ENCODE measurements at regions not wholly inside any gene's neighbourhood (a gene's known extent, or its start where the extent isn't known, plus 50 kb on each side); places are given as distances from the start of the nearest gene placed in this dataset.
"Not testable (repeated sequence)": the region's sequence is repeated elsewhere in the genome, so short reads cannot be mapped to it uniquely, and the experiment has no call there.

DNA sequence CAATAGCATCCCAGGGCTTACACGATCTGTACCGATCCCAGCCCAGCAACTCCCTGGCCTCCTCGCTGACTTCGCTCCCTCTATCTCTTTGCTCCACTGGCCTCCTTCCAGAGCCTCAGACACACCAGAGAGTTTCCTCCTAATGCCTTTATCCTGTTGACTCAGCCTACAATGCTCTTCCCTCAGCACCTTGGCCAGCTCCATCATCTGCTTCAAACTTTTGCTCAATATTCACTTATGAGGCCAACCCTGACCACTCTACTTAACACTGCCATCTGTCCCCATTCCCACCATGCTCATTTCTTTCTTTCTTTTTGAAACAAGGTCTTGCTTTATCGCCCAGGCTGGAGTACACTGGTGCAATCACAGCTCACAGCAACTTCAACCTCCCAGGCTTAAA lies 180.9 kb downstream of the CEP170 start:
- not testable (repeated sequence) for H3K4me3 ChIP-seq (ENCODE audit: control insufficient read depth, low read depth, low read length); DNase-seq (ENCODE audit: low read depth)

- DNase-seq (ENCODE audit: low read depth); H3K4me3 ChIP-seq (ENCODE audit: control insufficient read depth, low read depth, low read length): not testable (repeated sequence)
These were observed 188.0 kb downstream of the CEP170 start for GRCh38 chr1:243067056-243067455.

DNA sequence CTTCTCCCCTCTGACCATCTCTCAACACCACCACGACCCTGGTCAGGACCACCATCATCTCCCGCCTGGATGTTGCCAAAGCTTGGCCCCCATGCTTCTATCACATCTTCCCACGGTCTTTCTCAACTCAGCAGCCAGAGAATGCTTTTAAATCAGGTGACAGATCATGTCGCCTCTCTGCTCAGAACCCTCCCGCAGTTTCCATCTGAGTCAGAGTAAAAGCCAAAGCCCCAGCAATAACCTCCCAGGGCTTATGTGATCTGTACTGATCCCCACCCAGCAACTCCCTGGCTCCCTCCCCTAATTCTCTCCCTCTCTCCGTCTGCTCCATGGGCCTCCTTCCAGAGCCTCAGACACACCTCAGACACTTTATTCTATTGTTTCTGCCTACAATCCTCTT lies 193.1 kb downstream of the CEP170 start:
- DNase-seq (ENCODE audit: low read depth): peak; percentile 28
- not testable (repeated sequence) for H3K4me3 ChIP-seq (ENCODE audit: control insufficient read depth, low read depth, low read length)

- H3K4me3 ChIP-seq (ENCODE audit: control insufficient read depth, low read depth, low read length); DNase-seq (ENCODE audit: low read depth): not testable (repeated sequence)
These were observed 199.6 kb downstream of the CEP170 start for GRCh38 chr1:243055510-243055909.

GRCh38 chr1:243055091-243055490 lies 200.0 kb downstream of the CEP170 start:
- H3K4me3 ChIP-seq (ENCODE audit: control insufficient read depth, low read depth, low read length); DNase-seq (ENCODE audit: low read depth): not testable (repeated sequence)

DNA sequence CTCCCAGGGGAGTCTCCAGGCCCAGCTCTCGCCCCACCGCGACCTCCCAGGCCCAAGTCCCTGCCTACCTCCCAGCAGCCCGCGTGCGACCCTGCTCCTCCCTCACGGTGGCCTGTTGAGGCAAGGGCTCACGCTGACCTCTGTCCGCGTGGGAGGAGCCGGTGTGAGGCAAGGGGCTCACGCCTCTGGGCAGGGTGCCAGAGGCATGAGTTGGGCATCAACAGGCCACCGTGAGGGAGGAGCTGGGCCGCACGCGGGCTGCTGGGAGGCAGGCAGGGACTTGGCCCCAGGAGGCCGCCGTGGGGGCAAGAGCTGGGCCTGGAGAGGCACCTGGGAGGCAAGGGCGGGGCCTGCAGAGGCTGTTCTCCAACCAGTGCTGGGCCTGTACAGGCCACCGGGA lies 200.4 kb downstream of the CEP170 start:
- not testable (repeated sequence) for DNase-seq (ENCODE audit: low read depth)

GRCh38 chr1:243053048-243053447 lies 202.0 kb downstream of the CEP170 start:
- not testable (repeated sequence) for DNase-seq (ENCODE audit: low read depth); H3K4me3 ChIP-seq (ENCODE audit: control insufficient read depth, low read depth, low read length)

More for the DNA sequence above, 200.4 kb downstream of the CEP170 start:
- not testable (repeated sequence) for H3K4me3 ChIP-seq (ENCODE audit: control insufficient read depth, low read depth, low read length)

GRCh38 chr1:243050613-243051012 lies 204.5 kb downstream of the CEP170 start:
- H3K4me3 ChIP-seq (ENCODE audit: control insufficient read depth, low read depth, low read length); DNase-seq (ENCODE audit: low read depth): not testable (repeated sequence)

DNA sequence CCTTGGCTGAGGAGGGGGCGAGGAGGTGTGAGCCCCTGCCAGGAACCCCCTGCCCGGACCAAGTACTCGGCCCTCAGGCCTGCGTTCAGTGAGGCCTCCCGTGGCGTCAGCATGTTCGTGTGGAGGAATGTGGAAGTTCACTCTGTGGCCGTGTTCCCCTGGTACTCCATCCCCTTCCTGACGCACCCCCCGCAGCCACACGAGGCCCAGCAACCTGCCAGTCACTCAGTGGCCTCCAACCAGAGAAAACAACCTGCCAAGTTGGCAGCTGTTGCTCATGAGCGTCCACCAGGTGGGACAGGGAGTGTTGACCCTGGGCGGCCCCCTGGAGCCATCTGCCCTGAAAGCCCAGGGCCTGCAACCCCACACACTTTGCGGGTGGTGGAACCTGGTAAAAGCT lies 205.4 kb downstream of the CEP170 start:
- not testable (repeated sequence) for H3K4me3 ChIP-seq (ENCODE audit: control insufficient read depth, low read depth, low read length); DNase-seq (ENCODE audit: low read depth)

- H3K4me3 ChIP-seq (ENCODE audit: control insufficient read depth, low read depth, low read length); DNase-seq (ENCODE audit: low read depth): not testable (repeated sequence)
These were observed 233.7 kb downstream of the CEP170 start for GRCh38 chr1:243021365-243021764.

DNA sequence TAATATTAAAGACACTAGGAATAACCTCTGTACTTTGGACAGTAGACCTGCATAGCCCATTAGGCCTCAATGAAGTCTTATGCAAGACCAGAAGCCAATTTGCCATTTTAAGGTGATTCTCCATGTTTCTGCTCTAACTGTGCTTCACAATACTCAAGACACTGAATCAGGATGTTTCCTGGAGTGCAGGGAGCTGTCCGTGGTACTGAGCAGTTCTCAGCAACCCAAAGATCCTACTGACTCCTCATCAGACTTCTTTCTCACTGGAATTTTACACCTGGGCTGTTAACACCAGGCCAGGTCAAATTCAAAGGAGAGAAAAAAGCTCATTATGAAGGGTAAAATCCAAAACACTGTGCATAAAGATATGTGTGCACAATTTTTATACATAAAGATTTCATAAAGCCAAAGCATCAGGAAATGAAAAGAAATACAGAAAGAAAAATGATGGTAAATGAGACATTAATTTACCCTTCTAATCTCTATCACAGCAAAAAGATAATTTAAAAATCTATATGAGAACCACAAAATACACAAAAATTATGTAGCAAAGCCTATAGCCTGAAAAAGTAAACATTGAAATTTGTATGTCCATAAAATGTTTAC lies 235.9 kb downstream of the CEP170 start:
- not testable (repeated sequence) for H3K4me3 ChIP-seq (ENCODE audit: control insufficient read depth, low read depth, low read length); DNase-seq (ENCODE audit: low read depth)

- not testable (repeated sequence) for DNase-seq (ENCODE audit: low read depth)
These were observed 244.4 kb downstream of the CEP170 start for GRCh38 chr1:243010719-243011118.

DNA sequence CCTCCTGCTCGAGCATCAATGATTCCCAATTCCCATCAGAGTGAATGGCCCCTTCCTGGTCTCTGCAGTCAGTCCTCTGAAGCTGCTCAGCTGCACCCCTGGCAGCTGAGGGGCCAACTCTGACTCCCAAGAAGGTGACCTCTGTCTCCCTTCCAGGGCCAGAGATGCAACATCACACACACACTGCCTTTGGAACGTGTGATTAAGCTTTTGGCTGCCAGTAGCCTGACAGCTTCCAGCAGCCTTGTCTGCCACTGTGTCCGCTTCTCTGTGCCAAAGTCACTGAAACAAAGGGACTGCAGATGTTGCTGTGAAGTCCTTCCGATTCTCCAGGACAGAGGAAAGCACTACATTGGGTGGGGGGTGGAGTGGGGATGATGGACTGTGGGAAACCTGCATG lies 254.1 kb downstream of the CEP170 start:
- DNase-seq (ENCODE audit: low read depth); H3K4me3 ChIP-seq (ENCODE audit: control insufficient read depth, low read depth, low read length): not testable (repeated sequence)

More at GRCh38 chr1:243010719-243011118, 244.4 kb downstream of the CEP170 start:
- H3K4me3 ChIP-seq (ENCODE audit: control insufficient read depth, low read depth, low read length): not testable (repeated sequence)

- not testable (repeated sequence) for H3K4me3 ChIP-seq (ENCODE audit: control insufficient read depth, low read depth, low read length); DNase-seq (ENCODE audit: low read depth)
These were observed 262.3 kb downstream of the CEP170 start for GRCh38 chr1:242992776-242993175.

- not testable (repeated sequence) for H3K4me3 ChIP-seq (ENCODE audit: control insufficient read depth, low read depth, low read length)
These were observed 270.0 kb downstream of the CEP170 start for GRCh38 chr1:242985096-242985495.

DNA sequence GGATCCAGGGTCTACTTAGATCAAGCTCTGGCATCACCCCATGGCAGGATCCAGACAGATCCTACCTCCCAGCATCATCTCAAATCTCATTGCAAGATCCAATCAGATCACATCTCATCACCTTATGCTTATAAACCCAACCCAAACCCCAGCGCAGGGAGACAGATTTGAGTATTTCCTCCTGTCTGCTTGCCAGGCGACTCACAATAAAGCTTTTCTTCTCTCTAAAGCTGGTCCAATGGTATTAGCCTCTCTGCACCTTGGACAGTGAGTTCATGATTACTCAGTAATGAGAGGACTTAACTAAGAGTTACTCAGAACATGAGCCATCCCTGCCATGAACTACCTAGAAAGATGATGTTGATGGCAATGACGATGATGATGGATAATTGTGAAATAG lies 281.7 kb downstream of the CEP170 start:
- peak; percentile 41 for DNase-seq (ENCODE audit: low read depth)

More at GRCh38 chr1:242985096-242985495, 270.0 kb downstream of the CEP170 start:
- DNase-seq (ENCODE audit: low read depth): not testable (repeated sequence)

More for the DNA sequence above, 281.7 kb downstream of the CEP170 start:
- H3K4me3 ChIP-seq (ENCODE audit: control insufficient read depth, low read depth, low read length): not testable (repeated sequence)

Measured in fibroblast of mammary gland (primary cell).